OCI-LY1 (cell line): ENCODE measurements at regions not wholly inside any gene's neighbourhood (a gene's known extent, or its start where the extent isn't known, plus 50 kb on each side); places are given as distances from the start of the nearest gene placed in this dataset.

Experiments used
- H2AFZ ChIP-seq: fragments of 200-600 bp; sonication (generic), shearing (Covaris generic); 2 replicates; pipeline ENCODE4 v1.6.0; 2014; ENCODE audit warnings: antibody characterized with exemption, mild to moderate bottlenecking, low read length
- H3F3A ChIP-seq: fragments of 200-600 bp; sonication (generic), shearing (Covaris generic); 2 replicates; pipeline ENCODE4 v1.6.0; 2014; ENCODE audit warnings: mild to moderate bottlenecking, antibody characterized with exemption, low read length, moderate library complexity; ENCODE audit not compliant: insufficient read depth
- H3K27ac ChIP-seq: fragments of 200-600 bp; sonication (generic); 2 replicates; pipeline ENCODE4 v1.5.1; 2014; ENCODE audit warnings: low read length, mixed run types, mild to moderate bottlenecking, low read depth; ENCODE audit not compliant: poor library complexity, severe bottlenecking
- H3K27me3 ChIP-seq: fragments of 200-600 bp; sonication (generic); 2 replicates; pipeline ENCODE4 v1.6.0; 2014; ENCODE audit warnings: antibody characterized with exemption, mild to moderate bottlenecking, low read length, moderate library complexity; ENCODE audit not compliant: insufficient read depth
- H3K36me3 ChIP-seq: fragments of 200-600 bp; sonication (generic); 2 replicates; pipeline ENCODE4 v1.6.1; 2014; ENCODE audit warnings: mild to moderate bottlenecking, antibody characterized with exemption, low read length, moderate library complexity, mixed read lengths; ENCODE audit not compliant: insufficient read depth
- H3K4me1 ChIP-seq: fragments of 200-600 bp; sonication (generic); 2 replicates; pipeline ENCODE4 v1.5.1; 2014; ENCODE audit warnings: mild to moderate bottlenecking, low read length, moderate library complexity; ENCODE audit not compliant: insufficient read depth, severe bottlenecking
- H3K4me2 ChIP-seq: fragments of 200-600 bp; sonication (generic), shearing (Covaris generic); 2 replicates; pipeline ENCODE4 v1.6.1; 2014; ENCODE audit warnings: low read length
- H3K4me3 ChIP-seq: fragments of 200-600 bp; sonication (generic); 2 replicates; pipeline ENCODE4 v1.5.1; 2014; ENCODE audit warnings: low read length, low read depth, mild to moderate bottlenecking, mixed read lengths; ENCODE audit not compliant: poor library complexity, severe bottlenecking
- H3K79me2 ChIP-seq: fragments of 200-600 bp; shearing (Covaris generic); 2 replicates; pipeline ENCODE4 v1.6.1; 2016; ENCODE audit warnings: mixed run types, low read length, mixed read lengths; ENCODE audit not compliant: insufficient read depth
- H3K9ac ChIP-seq: fragments of 200-600 bp; sonication (generic), shearing (Covaris generic); 2 replicates; pipeline ENCODE4 v1.6.1; 2014; ENCODE audit warnings: mild to moderate bottlenecking, low read length, mixed read lengths
- H3K9me2 ChIP-seq: fragments of 200-600 bp; sonication (generic), shearing (Covaris generic); 2 replicates; pipeline ENCODE4 v1.6.1; 2014; ENCODE audit warnings: low read depth, mild to moderate bottlenecking, low read length, mixed read lengths
- H3K9me3 ChIP-seq: fragments of 200-600 bp; shearing (Covaris generic); 2 replicates; pipeline ENCODE4 v1.6.1; 2014; ENCODE audit warnings: low read length, mixed read lengths
- H4K20me1 ChIP-seq: fragments of 200-600 bp; sonication (generic), shearing (Covaris generic); 2 replicates; pipeline ENCODE4 v1.6.0; 2016; ENCODE audit warnings: mild to moderate bottlenecking, low read length; ENCODE audit not compliant: insufficient read depth
- CTCF ChIP-seq: fragments of 200-600 bp; sonication (generic), shearing (Covaris generic); IDR thresholded peaks from 2 replicates; pipeline ENCODE4 v1.5.1; 2017; ENCODE audit warnings: mild to moderate bottlenecking, antibody characterized with exemption, low read length, moderate library complexity, mixed read lengths
- EZH2 ChIP-seq: fragments of 200-600 bp; sonication (generic), shearing (Covaris generic); IDR thresholded peaks from 2 replicates; pipeline ENCODE4 v1.8.0; 2017; ENCODE audit warnings: borderline replicate concordance, mixed run types, mild to moderate bottlenecking, antibody characterized with exemption, low read length, moderate library complexity, mixed read lengths

GRCh38 chr5:87733897-87734296 is 321.2 kb upstream of the CCNH start:
- Histone ChIP-seq H3K9me3 (no peaks in the 10 kb centered on the region), H3K9me2 (no peaks in the 10 kb centered on the region), H3F3A (no peaks in the 10 kb centered on the region), H3K9ac (no peak overlapping the region), H3K27ac (no peak overlapping the region), H4K20me1 (no peaks in the 10 kb centered on the region), H3K27me3 (no peaks in the 10 kb centered on the region), H2AFZ (no peak overlapping the region), H3K4me3 (no peak overlapping the region), H3K79me2 (no peaks in the 10 kb centered on the region), H3K4me1 (no peaks in the 10 kb centered on the region), H3K36me3 (no peaks in the 10 kb centered on the region), H3K4me2 (no peak overlapping the region)
- TF ChIP-seq EZH2 = no peak
- no peak for TF ChIP-seq CTCF

GRCh38 chr5:87732875-87733768 is 320.4 kb upstream of the CCNH start:
- Histone ChIP-seq H3K27ac (no peak overlapping the region), H3K9me2 (no peaks in the 10 kb centered on the region), H3F3A (no peaks in the 10 kb centered on the region), H3K9me3 (no peaks in the 10 kb centered on the region), H3K36me3 (no peaks in the 10 kb centered on the region), H3K4me2 (no peak overlapping the region), H3K27me3 (no peaks in the 10 kb centered on the region), H3K4me3 (no peak overlapping the region), H4K20me1 (no peaks in the 10 kb centered on the region), H3K9ac (no peak overlapping the region), H2AFZ (no peak overlapping the region), H3K79me2 (no peaks in the 10 kb centered on the region), H3K4me1 (no peaks in the 10 kb centered on the region)
- TF ChIP-seq CTCF (no peak), EZH2 (no peak)

GRCh38 chr5:87729781-87730180 is 317.1 kb upstream of the CCNH start:
- Histone ChIP-seq H3K79me2 (no peaks in the 10 kb centered on the region), H3K4me2 (no peak overlapping the region), H3K9me2 (no peaks in the 10 kb centered on the region), H3K9ac (no peak overlapping the region), H3K36me3 (no peaks in the 10 kb centered on the region), H4K20me1 (no peaks in the 10 kb centered on the region), H3F3A (no peaks in the 10 kb centered on the region), H3K27ac (no peak overlapping the region), H2AFZ (no peak overlapping the region), H3K4me1 (no peaks in the 10 kb centered on the region), H3K4me3 (no peak overlapping the region), H3K27me3 (no peaks in the 10 kb centered on the region), H3K9me3 (no peaks in the 10 kb centered on the region)
- TF ChIP-seq CTCF (no peak), EZH2 (no peak)
